ENCODE measurements at regions not wholly inside any gene's neighbourhood (a gene's known extent, or its start where the extent isn't known, plus 50 kb on each side); places are given as distances from the start of the nearest gene placed in this dataset.

DNA sequence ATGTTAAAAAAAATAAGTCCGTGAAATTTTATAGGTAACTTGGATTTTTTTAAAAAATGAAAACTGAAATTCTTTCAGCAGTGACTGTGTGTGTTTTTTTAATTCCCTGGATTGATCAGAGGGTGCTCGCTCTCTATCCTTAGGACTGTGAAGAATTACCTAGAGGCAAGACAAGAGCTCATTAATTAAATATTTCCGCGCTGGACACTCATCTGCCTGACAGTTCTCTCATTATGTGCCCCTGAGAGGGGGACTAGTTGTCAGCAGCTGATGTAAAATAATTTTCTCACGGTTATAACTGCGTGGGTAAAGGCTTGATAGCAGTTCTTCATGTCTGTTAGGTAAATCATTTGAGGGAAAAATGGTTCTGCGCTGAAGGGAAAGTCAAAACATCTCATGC, 101.3 kb downstream of the PTCSC3 start:
- H3K4me3 Mint-ChIP-seq (ENCODE audit: unreplicated experiment): no peak overlapping the region
- no peak overlapping the region for H3K27ac Mint-ChIP-seq (ENCODE audit: unreplicated experiment)
- H3K4me3 ChIP-seq (ENCODE audit: insufficient read depth, low read depth, low read length): no peak overlapping the region
- TF ChIP-seq EZH2 (IDR thresholded peaks at IDR 0.05; ENCODE audit: insufficient read depth, low read length): no peak
- TF ChIP-seq, protein P1, sequence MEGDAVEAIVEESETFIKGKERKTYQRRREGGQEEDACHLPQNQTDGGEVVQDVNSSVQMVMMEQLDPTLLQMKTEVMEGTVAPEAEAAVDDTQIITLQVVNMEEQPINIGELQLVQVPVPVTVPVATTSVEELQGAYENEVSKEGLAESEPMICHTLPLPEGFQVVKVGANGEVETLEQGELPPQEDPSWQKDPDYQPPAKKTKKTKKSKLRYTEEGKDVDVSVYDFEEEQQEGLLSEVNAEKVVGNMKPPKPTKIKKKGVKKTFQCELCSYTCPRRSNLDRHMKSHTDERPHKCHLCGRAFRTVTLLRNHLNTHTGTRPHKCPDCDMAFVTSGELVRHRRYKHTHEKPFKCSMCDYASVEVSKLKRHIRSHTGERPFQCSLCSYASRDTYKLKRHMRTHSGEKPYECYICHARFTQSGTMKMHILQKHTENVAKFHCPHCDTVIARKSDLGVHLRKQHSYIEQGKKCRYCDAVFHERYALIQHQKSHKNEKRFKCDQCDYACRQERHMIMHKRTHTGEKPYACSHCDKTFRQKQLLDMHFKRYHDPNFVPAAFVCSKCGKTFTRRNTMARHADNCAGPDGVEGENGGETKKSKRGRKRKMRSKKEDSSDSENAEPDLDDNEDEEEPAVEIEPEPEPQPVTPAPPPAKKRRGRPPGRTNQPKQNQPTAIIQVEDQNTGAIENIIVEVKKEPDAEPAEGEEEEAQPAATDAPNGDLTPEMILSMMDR (IDR thresholded peaks at IDR 0.05; ENCODE audit: insufficient read depth, low read depth, low read length): no peak
- FAIRE-seq (no peak), DNase-seq (ENCODE audit: low read depth) (no peak)
- H4K20me1 ChIP-seq (ENCODE audit: insufficient read depth, low read length): no peaks in the 10 kb centered on the region
- no peaks in the 10 kb centered on the region for H3K36me3 Mint-ChIP-seq (ENCODE audit: low read depth, unreplicated experiment)
- peaks cover 8% of the 10 kb centered on the region for H3K4me1 Mint-ChIP-seq (ENCODE audit: low read depth, unreplicated experiment)
- no peaks in the 10 kb centered on the region for H3K9me3 ChIP-seq (ENCODE audit: insufficient read depth, low read depth, low read length)
- no peaks in the 10 kb centered on the region for H3K27me3 ChIP-seq (ENCODE audit: insufficient read depth, low read length)
- H3K9ac ChIP-seq (ENCODE audit: low read length): no peak overlapping the region
- H3K9me3 Mint-ChIP-seq (ENCODE audit: unreplicated experiment): no peaks in the 10 kb centered on the region
- H3K27me3 Mint-ChIP-seq (ENCODE audit: low read depth, unreplicated experiment): peaks cover 4% of the 10 kb centered on the region
- no peaks in the 10 kb centered on the region for H3K4me1 ChIP-seq (ENCODE audit: insufficient read depth, low read length)
- H3K27ac ChIP-seq (ENCODE audit: low read depth, low read length): no peak overlapping the region
- no peaks in the 10 kb centered on the region for H3K79me2 ChIP-seq (ENCODE audit: insufficient read depth, low read length)
- H3K36me3 ChIP-seq (ENCODE audit: insufficient read depth, low read length): no peaks in the 10 kb centered on the region
- H2AFZ ChIP-seq (ENCODE audit: low read depth, low read length): no peak overlapping the region
- H3K4me2 ChIP-seq (ENCODE audit: low read length): no peak overlapping the region

DNA sequence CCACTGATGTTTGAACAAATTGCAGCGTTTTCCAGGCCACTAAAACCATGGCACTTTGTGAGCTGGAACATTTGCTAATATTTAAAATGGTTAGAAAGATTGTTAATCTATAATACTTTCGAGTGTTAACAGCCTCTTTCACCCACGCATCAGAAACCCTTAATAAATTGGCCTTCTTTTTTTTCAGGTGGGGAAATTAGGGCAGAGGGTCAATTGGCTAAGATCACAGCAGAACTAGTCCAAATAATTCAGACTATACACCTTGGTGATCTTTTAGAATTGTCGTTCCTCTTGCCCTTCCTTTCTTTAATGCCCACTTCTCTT, 105.8 kb downstream of the PTCSC3 start:
- no peaks in the 10 kb centered on the region for H3K4me1 Mint-ChIP-seq (ENCODE audit: low read depth, unreplicated experiment)
- Histone ChIP-seq H3K4me2 (ENCODE audit: low read length) (no peak overlapping the region), H4K20me1 (ENCODE audit: insufficient read depth, low read length) (no peaks in the 10 kb centered on the region), H3K27me3 (ENCODE audit: insufficient read depth, low read length) (no peaks in the 10 kb centered on the region), H3K9me3 (ENCODE audit: insufficient read depth, low read depth, low read length) (no peaks in the 10 kb centered on the region), H3K9ac (ENCODE audit: low read length) (no peak overlapping the region), H2AFZ (ENCODE audit: low read depth, low read length) (no peak overlapping the region), H3K27ac (ENCODE audit: low read depth, low read length) (no peak overlapping the region), H3K36me3 (ENCODE audit: insufficient read depth, low read length) (no peaks in the 10 kb centered on the region), H3K4me3 (ENCODE audit: insufficient read depth, low read depth, low read length) (no peak overlapping the region), H3K79me2 (ENCODE audit: insufficient read depth, low read length) (no peaks in the 10 kb centered on the region), H3K4me1 (ENCODE audit: insufficient read depth, low read length) (peaks cover 8% of the 10 kb centered on the region)
- no peak for DNase-seq (ENCODE audit: low read depth)
- no peak for FAIRE-seq
- H3K27me3 Mint-ChIP-seq (ENCODE audit: low read depth, unreplicated experiment): no peaks in the 10 kb centered on the region
- no peak overlapping the region for H3K4me3 Mint-ChIP-seq (ENCODE audit: unreplicated experiment)
- H3K36me3 Mint-ChIP-seq (ENCODE audit: low read depth, unreplicated experiment): no peaks in the 10 kb centered on the region
- H3K9me3 Mint-ChIP-seq (ENCODE audit: unreplicated experiment): no peaks in the 10 kb centered on the region
- no peak overlapping the region for H3K27ac Mint-ChIP-seq (ENCODE audit: unreplicated experiment)
- TF ChIP-seq EZH2 (IDR thresholded peaks at IDR 0.05; ENCODE audit: insufficient read depth, low read length): no peak
- TF ChIP-seq, protein P1 (IDR thresholded peaks at IDR 0.05; ENCODE audit: insufficient read depth, low read depth, low read length): no peak

DNA sequence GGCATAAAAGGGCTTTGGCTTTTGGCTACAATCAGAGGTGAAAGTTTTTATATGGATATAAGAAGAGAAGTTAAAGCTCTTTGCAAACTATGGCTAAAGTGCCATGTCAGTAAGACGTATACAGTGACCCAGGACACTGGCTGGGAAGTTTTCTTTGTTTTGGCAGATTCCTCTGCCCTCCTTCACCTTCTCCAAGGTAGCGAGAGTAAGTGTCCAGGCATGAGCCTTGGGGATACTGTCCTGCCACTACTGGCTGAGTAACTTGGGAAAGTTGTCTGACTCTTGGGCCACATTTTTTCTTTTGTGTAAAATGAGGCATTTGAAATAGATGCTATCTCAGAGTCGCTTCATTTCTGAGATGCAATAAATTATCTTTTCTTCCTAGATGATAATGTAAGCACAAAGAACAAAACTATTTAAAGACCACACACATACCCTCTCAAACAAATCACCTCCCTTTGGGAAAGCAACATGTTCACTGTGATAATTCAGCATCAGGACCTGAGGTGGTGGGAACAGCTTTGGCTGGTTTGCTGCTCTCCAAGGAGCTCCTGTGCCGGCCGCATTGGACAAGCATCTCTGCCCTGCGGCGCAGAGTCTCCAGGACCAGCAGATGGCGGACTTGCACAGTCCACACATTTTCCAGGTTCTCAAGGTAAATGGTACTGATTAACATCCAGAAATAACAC, 106.3 kb downstream of the PTCSC3 start:
- Histone ChIP-seq H3K79me2 (ENCODE audit: insufficient read depth, low read length) (no peaks in the 10 kb centered on the region), H3K27ac (ENCODE audit: low read depth, low read length) (no peak overlapping the region), H3K36me3 (ENCODE audit: insufficient read depth, low read length) (no peaks in the 10 kb centered on the region), H3K4me2 (ENCODE audit: low read length) (no peak overlapping the region), H2AFZ (ENCODE audit: low read depth, low read length) (no peak overlapping the region), H4K20me1 (ENCODE audit: insufficient read depth, low read length) (no peaks in the 10 kb centered on the region), H3K4me1 (ENCODE audit: insufficient read depth, low read length) (peaks cover 8% of the 10 kb centered on the region), H3K27me3 (ENCODE audit: insufficient read depth, low read length) (no peaks in the 10 kb centered on the region), H3K9ac (ENCODE audit: low read length) (no peak overlapping the region), H3K4me3 (ENCODE audit: insufficient read depth, low read depth, low read length) (no peak overlapping the region), H3K9me3 (ENCODE audit: insufficient read depth, low read depth, low read length) (no peaks in the 10 kb centered on the region)
- Mint-ChIP-seq H3K27ac (ENCODE audit: unreplicated experiment) (no peak overlapping the region), H3K36me3 (ENCODE audit: low read depth, unreplicated experiment) (no peaks in the 10 kb centered on the region), H3K27me3 (ENCODE audit: low read depth, unreplicated experiment) (peaks cover 2% of the 10 kb centered on the region), H3K4me1 (ENCODE audit: low read depth, unreplicated experiment) (no peaks in the 10 kb centered on the region), H3K4me3 (ENCODE audit: unreplicated experiment) (no peak overlapping the region), H3K9me3 (ENCODE audit: unreplicated experiment) (no peaks in the 10 kb centered on the region)
- no peak for TF ChIP-seq EZH2 (IDR thresholded peaks at IDR 0.05; ENCODE audit: insufficient read depth, low read length)
- TF ChIP-seq, protein P1 (IDR thresholded peaks at IDR 0.05; ENCODE audit: insufficient read depth, low read depth, low read length): peak; percentile 87
- FAIRE-seq (no peak), DNase-seq (ENCODE audit: low read depth) (peak; percentile 51)

Measured in astrocyte (in vitro differentiated cells and primary cell).